ENCODE measurements at regions not wholly inside any gene's neighbourhood (a gene's known extent, or its start where the extent isn't known, plus 50 kb on each side); places are given as distances from the start of the nearest gene placed in this dataset.

DNA sequence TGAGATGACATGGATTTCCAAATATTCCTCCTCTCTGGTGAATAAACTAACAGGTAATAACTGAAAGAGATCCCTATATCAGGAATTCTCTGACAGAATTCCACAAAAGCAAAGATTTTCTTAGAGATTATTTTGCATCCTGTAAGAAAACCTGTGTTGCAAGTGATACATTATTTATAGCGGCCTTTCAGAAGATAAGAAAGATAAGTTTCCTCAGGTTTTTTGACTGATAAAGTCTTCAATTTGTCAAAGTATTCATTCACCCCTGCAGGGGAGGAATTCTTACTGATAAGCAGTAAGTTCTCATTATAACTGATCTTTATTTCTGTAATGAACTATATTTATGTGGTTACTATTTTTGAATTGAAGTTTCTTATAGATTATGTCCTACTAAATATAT is 554.0 kb downstream of the ARL4A start:
- no peak overlapping the region for H3K4me2 ChIP-seq
- H4K20me1 ChIP-seq (ENCODE audit: insufficient read depth), result no peaks in the 10 kb centered on the region
- no peaks in the 10 kb centered on the region for H3K79me2 ChIP-seq (ENCODE audit: insufficient read depth, low read depth)
- no peaks in the 10 kb centered on the region for H3K4me1 ChIP-seq (ENCODE audit: low read depth, poor library complexity, severe bottlenecking)
- no peak overlapping the region for H2AFZ ChIP-seq (ENCODE audit: low read depth)
- no peaks in the 10 kb centered on the region for H3K36me3 ChIP-seq (ENCODE audit: insufficient read depth)
- no peak overlapping the region for H3K9ac ChIP-seq
- TF ChIP-seq, protein P1, sequence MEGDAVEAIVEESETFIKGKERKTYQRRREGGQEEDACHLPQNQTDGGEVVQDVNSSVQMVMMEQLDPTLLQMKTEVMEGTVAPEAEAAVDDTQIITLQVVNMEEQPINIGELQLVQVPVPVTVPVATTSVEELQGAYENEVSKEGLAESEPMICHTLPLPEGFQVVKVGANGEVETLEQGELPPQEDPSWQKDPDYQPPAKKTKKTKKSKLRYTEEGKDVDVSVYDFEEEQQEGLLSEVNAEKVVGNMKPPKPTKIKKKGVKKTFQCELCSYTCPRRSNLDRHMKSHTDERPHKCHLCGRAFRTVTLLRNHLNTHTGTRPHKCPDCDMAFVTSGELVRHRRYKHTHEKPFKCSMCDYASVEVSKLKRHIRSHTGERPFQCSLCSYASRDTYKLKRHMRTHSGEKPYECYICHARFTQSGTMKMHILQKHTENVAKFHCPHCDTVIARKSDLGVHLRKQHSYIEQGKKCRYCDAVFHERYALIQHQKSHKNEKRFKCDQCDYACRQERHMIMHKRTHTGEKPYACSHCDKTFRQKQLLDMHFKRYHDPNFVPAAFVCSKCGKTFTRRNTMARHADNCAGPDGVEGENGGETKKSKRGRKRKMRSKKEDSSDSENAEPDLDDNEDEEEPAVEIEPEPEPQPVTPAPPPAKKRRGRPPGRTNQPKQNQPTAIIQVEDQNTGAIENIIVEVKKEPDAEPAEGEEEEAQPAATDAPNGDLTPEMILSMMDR (conservative IDR thresholded peaks at IDR 0.05; ENCODE audit: low read depth, low read length), result no peak
- no peak overlapping the region for H3K27ac ChIP-seq
- H3K27me3 ChIP-seq (ENCODE audit: insufficient read depth, low read depth), result no peaks in the 10 kb centered on the region
- no peak overlapping the region for H3K4me3 ChIP-seq (IDR thresholded peaks at IDR 0.05; ENCODE audit: insufficient read depth, low read depth, low read length)

DNA sequence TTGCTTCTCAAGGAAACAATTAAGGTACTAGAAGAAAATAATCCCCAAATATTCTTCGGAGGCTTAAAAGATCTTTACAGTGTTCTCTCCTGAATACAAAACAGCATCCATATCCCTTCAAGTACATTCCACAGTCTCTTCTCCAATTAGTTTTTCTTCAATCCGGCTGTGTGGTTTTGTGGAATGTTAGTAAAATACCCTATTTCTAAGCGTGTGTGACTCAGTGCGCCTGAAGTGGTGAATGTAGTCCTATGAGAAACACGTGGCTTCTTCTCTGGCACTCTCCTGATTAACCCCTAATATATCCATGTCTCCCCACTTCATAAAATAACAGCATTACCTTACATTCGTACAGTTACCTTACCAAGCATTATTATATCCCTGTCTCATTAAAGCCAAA is 570.2 kb downstream of the ARL4A start:
- Histone ChIP-seq H3K79me2 (ENCODE audit: insufficient read depth, low read depth) (no peaks in the 10 kb centered on the region), H3K27me3 (ENCODE audit: insufficient read depth, low read depth) (no peaks in the 10 kb centered on the region), H3K4me1 (ENCODE audit: low read depth, poor library complexity, severe bottlenecking) (no peaks in the 10 kb centered on the region), H3K4me3 (IDR thresholded peaks at IDR 0.05; ENCODE audit: insufficient read depth, low read depth, low read length) (no peak overlapping the region), H2AFZ (ENCODE audit: low read depth) (no peak overlapping the region), H4K20me1 (ENCODE audit: insufficient read depth) (no peaks in the 10 kb centered on the region), H3K9ac (no peak overlapping the region), H3K36me3 (ENCODE audit: insufficient read depth) (no peaks in the 10 kb centered on the region), H3K4me2 (no peak overlapping the region), H3K27ac (no peak overlapping the region)
- TF ChIP-seq, protein P1 (conservative IDR thresholded peaks at IDR 0.05; ENCODE audit: low read depth, low read length), result no peak

DNA sequence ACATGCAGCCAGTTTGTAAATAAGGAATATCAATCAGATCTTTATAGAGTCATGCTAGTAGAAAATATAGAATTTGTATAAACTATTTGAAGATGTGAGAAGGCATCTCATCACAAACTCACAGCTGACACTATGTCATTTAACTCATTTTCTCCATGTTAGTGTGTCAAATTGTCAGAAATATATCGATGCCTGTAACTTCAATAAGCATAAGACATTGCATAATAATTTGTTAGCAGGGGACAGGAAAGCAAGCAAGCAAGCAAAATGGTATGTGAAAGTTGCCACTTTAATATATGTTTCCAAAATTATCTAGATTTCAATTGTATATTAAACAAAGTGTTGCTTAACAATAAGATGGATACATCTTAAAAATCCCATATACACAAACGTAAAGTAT is 571.0 kb downstream of the ARL4A start:
- H3K27me3 ChIP-seq (ENCODE audit: insufficient read depth, low read depth), result no peaks in the 10 kb centered on the region
- no peak overlapping the region for H2AFZ ChIP-seq (ENCODE audit: low read depth)
- TF ChIP-seq, protein P1 (conservative IDR thresholded peaks at IDR 0.05; ENCODE audit: low read depth, low read length), result no peak
- no peak overlapping the region for H3K27ac ChIP-seq
- H3K4me1 ChIP-seq (ENCODE audit: low read depth, poor library complexity, severe bottlenecking), result no peaks in the 10 kb centered on the region
- H3K9ac ChIP-seq, result no peak overlapping the region
- no peaks in the 10 kb centered on the region for H3K36me3 ChIP-seq (ENCODE audit: insufficient read depth)
- H3K4me3 ChIP-seq (IDR thresholded peaks at IDR 0.05; ENCODE audit: insufficient read depth, low read depth, low read length), result no peak overlapping the region
- no peak overlapping the region for H3K4me2 ChIP-seq
- no peaks in the 10 kb centered on the region for H3K79me2 ChIP-seq (ENCODE audit: insufficient read depth, low read depth)
- H4K20me1 ChIP-seq (ENCODE audit: insufficient read depth), result no peaks in the 10 kb centered on the region

DNA sequence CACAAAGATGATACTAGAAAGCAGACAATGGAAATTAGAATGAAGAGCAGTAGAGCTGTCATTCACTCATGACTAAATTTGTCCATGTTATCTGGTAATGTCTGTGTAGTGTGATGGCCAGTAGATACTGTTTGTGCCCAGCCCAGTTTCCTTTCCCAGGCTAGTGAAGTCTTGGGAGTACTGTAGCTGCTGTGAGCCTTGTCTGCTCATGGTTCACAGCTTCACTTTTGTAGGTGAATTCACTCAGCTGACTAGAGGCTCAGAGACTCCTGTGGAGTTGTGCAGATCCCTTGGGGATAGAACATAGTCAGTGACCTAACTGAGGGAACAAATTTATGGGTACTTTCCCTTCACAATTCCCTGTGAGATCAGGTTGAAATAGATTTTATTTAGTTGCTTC is 572.5 kb downstream of the ARL4A start:
- Histone ChIP-seq H3K4me1 (ENCODE audit: low read depth, poor library complexity, severe bottlenecking) (no peaks in the 10 kb centered on the region), H3K36me3 (ENCODE audit: insufficient read depth) (no peaks in the 10 kb centered on the region), H3K9ac (no peak overlapping the region), H3K79me2 (ENCODE audit: insufficient read depth, low read depth) (no peaks in the 10 kb centered on the region), H3K27me3 (ENCODE audit: insufficient read depth, low read depth) (no peaks in the 10 kb centered on the region), H3K27ac (no peak overlapping the region), H4K20me1 (ENCODE audit: insufficient read depth) (no peaks in the 10 kb centered on the region), H3K4me2 (no peak overlapping the region), H2AFZ (ENCODE audit: low read depth) (no peak overlapping the region), H3K4me3 (IDR thresholded peaks at IDR 0.05; ENCODE audit: insufficient read depth, low read depth, low read length) (no peak overlapping the region)
- TF ChIP-seq, protein P1 (conservative IDR thresholded peaks at IDR 0.05; ENCODE audit: low read depth, low read length), result no peak

Data from KMS-11 (cell line).